HepG2 (cell line): ENCODE measurements at regions not wholly inside any gene's neighbourhood (a gene's known extent, or its start where the extent isn't known, plus 50 kb on each side); places are given as distances from the start of the nearest gene placed in this dataset.

ENCODE experiments used
- ATAC-seq: fragments of 200-7000 bp; cut with Tn5 transposase; 3 replicates; pipeline ENCODE4 v1.9.1; 2020; ENCODE audit warnings: mild to moderate bottlenecking, moderate library complexity
- BruUV-seq: library from RNA; stranded (reverse); fragments of 400-500 nt; replicated peaks from 2 replicates; lab custom pipeline; 2021; lab: Mats Ljungman, UMichigan
- CTCF ChIA-PET: fragments of 300-600 bp; formaldehyde crosslinking; extraction: SDS; loops from one replicate; lab custom pipeline; 2021; ENCODE audit warnings: low total read pairs, inconsistent platforms, low intra/inter-chr PET ratio; lab: Yijun Ruan, JAX
- POLR2A ChIA-PET: fragments of 350-600 bp; sonication (Branson Sonifier 250); formaldehyde crosslinking; loops from one replicate; lab custom pipeline; 2020; ENCODE audit warnings: antibody characterized with exemption, inconsistent platforms; lab: Yijun Ruan, JAX
- DNase-seq: peaks from one replicate; pipeline ENCODE4 v3.0.0-alpha.2; 2015; ENCODE audit warnings: low spot score
- FAIRE-seq: peaks from 3 replicates; lab custom pipeline; 2011; peaks lifted over from hg19 to GRCh38; lab: Jason Lieb, UNC
- H2AFZ ChIP-seq: one replicate; pipeline ENCODE4 v1.6.1; 2011; ENCODE audit warnings: low read length, inconsistent platforms
- H3K27ac ChIP-seq: fragments of 300-600 bp; 3 replicates; pipeline ENCODE4 v1.8.0; 2011; ENCODE audit warnings: mixed run types, mild to moderate bottlenecking, mixed read lengths, low read length, inconsistent platforms; ENCODE audit not compliant: insufficient read depth; ENCODE audit errors: extremely low read length
- H3K27me3 ChIP-seq, 2 experiments: fragments of 200-600 bp in 1 of 2; 2 replicates in 1 of 2; 3 replicates in 1 of 2; pipeline versions ENCODE4 v1.6.0 to v1.8.0; 2011; ENCODE audit warnings: low read length in 2 of 2, mild to moderate bottlenecking in 2 of 2, moderate library complexity in 2 of 2, inconsistent platforms in 1 of 2; ENCODE audit not compliant: insufficient read depth in 2 of 2, control insufficient read depth in 1 of 2
- H3K36me3 ChIP-seq, 2 experiments: fragments of 200-600 bp in 1 of 2; replicated peaks in 1 of 2; 2 replicates in 1 of 2; 3 replicates in 1 of 2; pipeline versions ENCODE4 v1.5.1 to v1.8.0; 2011; ENCODE audit warnings: low read length in 2 of 2, inconsistent platforms in 1 of 2; ENCODE audit not compliant: insufficient read depth in 2 of 2, control insufficient read depth in 1 of 2
- H3K4me1 ChIP-seq: 2 replicates; pipeline ENCODE4 v1.5.1; 2012; ENCODE audit warnings: low read length, inconsistent platforms; ENCODE audit not compliant: insufficient read depth
- H3K4me2 ChIP-seq: 2 replicates; pipeline ENCODE4 v1.6.0; 2011; ENCODE audit warnings: low read depth, low read length, inconsistent platforms
- H3K4me3 ChIP-seq, 3 experiments: fragments of 200-600 bp in 1 of 3; sonication (generic), shearing (Covaris generic) in 1 of 3; replicated peaks in 1 of 3; 2 replicates each; pipeline ENCODE4 v1.5.1; 2011 to 2016; ENCODE audit warnings: low read length in 3 of 3, inconsistent platforms in 2 of 3, low read depth in 2 of 3, mild to moderate bottlenecking in 2 of 3, control low read depth in 1 of 3, mixed read lengths in 1 of 3; ENCODE audit not compliant: insufficient read depth in 1 of 3
- H3K79me2 ChIP-seq: one replicate; pipeline ENCODE4 v1.6.1; 2011; ENCODE audit warnings: low read length, inconsistent platforms; ENCODE audit not compliant: insufficient read depth
- H3K9ac ChIP-seq: 2 replicates; pipeline ENCODE4 v1.6.0; 2011; ENCODE audit warnings: mild to moderate bottlenecking, low read depth, low read length, inconsistent platforms; ENCODE audit not compliant: insufficient read depth
- H3K9me3 ChIP-seq: 2 replicates; pipeline ENCODE4 v1.5.1; 2012; ENCODE audit warnings: mild to moderate bottlenecking, low read length
- H4K20me1 ChIP-seq: 2 replicates; pipeline ENCODE4 v1.6.0; 2011; ENCODE audit warnings: inconsistent platforms, mild to moderate bottlenecking, low read length, moderate library complexity; ENCODE audit not compliant: insufficient read depth
- ARHGAP35 ChIP-seq: sonication (generic); formaldehyde crosslinking; IDR thresholded peaks from 2 replicates; pipeline ENCODE4 v1.9.0; 2022; ENCODE audit warnings: mild to moderate bottlenecking, inconsistent platforms, moderate library complexity, missing genetic modification reagents, borderline replicate concordance
- CREB1 ChIP-seq, 2 experiments: fragments of 450-650 bp in 1 of 2; IDR thresholded peaks; 2 replicates each; pipeline ENCODE4 v1.6.1; 2016 to 2017; ENCODE audit warnings: control low read depth in 1 of 2, mild to moderate bottlenecking in 1 of 2, missing compliant biosample characterization in 1 of 2, missing genetic modification characterization in 1 of 2
- DNMT1 ChIP-seq: sonication (generic); formaldehyde crosslinking; IDR thresholded peaks from 2 replicates; pipeline ENCODE4 v1.5.1; 2020; ENCODE audit warnings: mild to moderate bottlenecking, missing genetic modification reagents
- EZH2 ChIP-seq: conservative IDR thresholded peaks from 2 replicates; pipeline ENCODE4 v1.6.1; 2012; ENCODE audit warnings: mild to moderate bottlenecking, low read depth, low read length, moderate library complexity
- HNRNPH1 ChIP-seq: fragments of 200-400 bp; formaldehyde crosslinking; optimal IDR thresholded peaks from 2 replicates; pipeline ENCODE3; 2017; ENCODE audit warnings: mild to moderate bottlenecking, low read depth, low read length
- JUNB ChIP-seq: sonication (generic); formaldehyde crosslinking; IDR thresholded peaks from 2 replicates; pipeline ENCODE4 v1.8.0; 2022; ENCODE audit warnings: missing genetic modification reagents, mild to moderate bottlenecking, borderline replicate concordance
- NCOA1 ChIP-seq: sonication (generic); formaldehyde crosslinking; IDR thresholded peaks from 2 replicates; pipeline ENCODE4 v1.9.0; 2021; ENCODE audit warnings: missing genetic modification reagents
- SRY ChIP-seq: sonication (generic); formaldehyde crosslinking; IDR thresholded peaks from 2 replicates; pipeline ENCODE4 v1.8.0; 2022; ENCODE audit warnings: mild to moderate bottlenecking, missing genetic modification reagents
- ZNF143 ChIP-seq: sonication (generic); formaldehyde crosslinking; IDR thresholded peaks from 2 replicates; pipeline ENCODE4 v1.4.0; 2020; ENCODE audit warnings: missing genetic modification reagents
- ZNF232 ChIP-seq: sonication (generic); formaldehyde crosslinking; IDR thresholded peaks from 2 replicates; pipeline ENCODE4 v1.4.0; 2020; ENCODE audit warnings: missing genetic modification reagents, borderline replicate concordance
- ZNF331 ChIP-seq: sonication (generic); formaldehyde crosslinking; IDR thresholded peaks from 2 replicates; pipeline ENCODE4 v1.4.0; 2020; ENCODE audit warnings: missing genetic modification reagents
- ZNF768 ChIP-seq: sonication (generic); formaldehyde crosslinking; IDR thresholded peaks from 2 replicates; pipeline ENCODE4 v1.4.0; 2020; ENCODE audit warnings: missing genetic modification reagents
- WGBS: methylation state at CpG from one replicate; pipeline ENCODE4 v1.1.6; 2017; ENCODE audit warnings: low lambda C conversion rate; 5-methylcytosine and 5-hydroxymethylcytosine counted together
- in situ Hi-C: cut with HindIII; loops from 2 replicates; pipeline ENCODE4 v1.10.0; 2017; ENCODE audit warnings: low pct_unique_long_range_greater_than_20kb; ENCODE audit not compliant: extremely low pct_ligation_motif_present
- intact Hi-C: fragments of 100-400 bp; cut with micrococcal nuclease; formaldehyde crosslinking; loops from one replicate; pipeline ENCODE4 v1.10.0; 2022; ENCODE audit not compliant: unreplicated experiment
- TF ChIP-seq, protein P1 (sequence below): sonication (generic); formaldehyde crosslinking; IDR thresholded peaks from 2 replicates; pipeline ENCODE4 v1.8.1; 2022; ENCODE audit warnings: low read depth, mild to moderate bottlenecking, missing genetic modification reagents
- TF ChIP-seq, protein P2 (sequence below): sonication (generic); formaldehyde crosslinking; IDR thresholded peaks from 2 replicates; pipeline ENCODE4 v1.8.0; 2022; ENCODE audit warnings: missing genetic modification reagents, mild to moderate bottlenecking, moderate library complexity, borderline replicate concordance

DNA sequence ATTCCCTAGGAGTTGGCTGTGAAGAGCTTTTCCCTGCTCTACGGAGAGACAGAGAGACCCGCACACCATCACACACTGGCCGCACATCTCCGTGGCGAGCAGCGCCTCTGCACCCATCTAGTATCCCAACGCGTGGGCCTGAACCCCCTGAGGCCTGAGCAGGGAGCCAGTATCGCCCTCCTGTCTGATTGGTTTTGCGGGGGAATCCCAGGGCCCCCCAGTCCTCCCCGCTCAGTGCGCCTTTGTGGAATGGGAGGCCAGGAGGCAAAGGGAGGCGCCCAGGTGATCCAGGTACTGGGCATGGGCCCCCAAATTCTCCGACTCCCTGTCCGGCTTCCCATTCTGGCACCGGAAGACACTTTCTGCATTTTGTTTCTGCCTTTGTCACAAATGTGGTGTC, 344.3 kb downstream of the GLRX3 start:
- peaks cover 1 to 18% of the 10 kb centered on the region in 2 experiments; a peak in 3 of 5 replicates for H3K27me3 ChIP-seq
- CTCF ChIA-PET: no interaction called here
- no peaks in the 10 kb centered on the region for H3K79me2 ChIP-seq
- H3K4me2 ChIP-seq: no peak overlapping the region
- intact Hi-C loops: no loop called here
- H2AFZ ChIP-seq: no peak overlapping the region
- DNase-seq (no peak), FAIRE-seq (no peak), ATAC-seq (no peak)
- POLR2A ChIA-PET: no interaction called here
- in situ Hi-C loops: no loop called here
- 42% methylated on average over 15 of the region's 16 CpGs for WGBS
- H3K9me3 ChIP-seq: no peaks in the 10 kb centered on the region
- no peak overlapping the region for H3K27ac ChIP-seq
- TF ChIP-seq ZNF143 (CRISPR knock-in tag) (no peak), ZNF232 (no peak), DNMT1 (CRISPR knock-in tag) (no peak), HNRNPH1 (no peak), ZNF331 (CRISPR knock-in tag) (no peak), SRY (CRISPR knock-in tag) (no peak), EZH2 (no peak), CREB1 (IDR thresholded peaks at IDR 0.05) (no peak), CREB1 (CRISPR knock-in tag; IDR thresholded peaks at IDR 0.05) (no peak), NCOA1 (CRISPR knock-in tag) (no peak), ZNF768 (no peak), JUNB (CRISPR knock-in tag) (no peak), ARHGAP35 (CRISPR knock-in tag) (no peak)
- TF ChIP-seq, protein P1, sequence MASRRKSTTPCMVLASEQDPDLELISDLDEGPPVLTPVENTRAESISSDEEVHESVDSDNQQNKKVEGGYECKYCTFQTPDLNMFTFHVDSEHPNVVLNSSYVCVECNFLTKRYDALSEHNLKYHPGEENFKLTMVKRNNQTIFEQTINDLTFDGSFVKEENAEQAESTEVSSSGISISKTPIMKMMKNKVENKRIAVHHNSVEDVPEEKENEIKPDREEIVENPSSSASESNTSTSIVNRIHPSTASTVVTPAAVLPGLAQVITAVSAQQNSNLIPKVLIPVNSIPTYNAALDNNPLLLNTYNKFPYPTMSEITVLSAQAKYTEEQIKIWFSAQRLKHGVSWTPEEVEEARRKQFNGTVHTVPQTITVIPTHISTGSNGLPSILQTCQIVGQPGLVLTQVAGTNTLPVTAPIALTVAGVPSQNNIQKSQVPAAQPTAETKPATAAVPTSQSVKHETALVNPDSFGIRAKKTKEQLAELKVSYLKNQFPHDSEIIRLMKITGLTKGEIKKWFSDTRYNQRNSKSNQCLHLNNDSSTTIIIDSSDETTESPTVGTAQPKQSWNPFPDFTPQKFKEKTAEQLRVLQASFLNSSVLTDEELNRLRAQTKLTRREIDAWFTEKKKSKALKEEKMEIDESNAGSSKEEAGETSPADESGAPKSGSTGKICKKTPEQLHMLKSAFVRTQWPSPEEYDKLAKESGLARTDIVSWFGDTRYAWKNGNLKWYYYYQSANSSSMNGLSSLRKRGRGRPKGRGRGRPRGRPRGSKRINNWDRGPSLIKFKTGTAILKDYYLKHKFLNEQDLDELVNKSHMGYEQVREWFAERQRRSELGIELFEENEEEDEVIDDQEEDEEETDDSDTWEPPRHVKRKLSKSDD (CRISPR knock-in tag): no peak
- TF ChIP-seq, protein P2, sequence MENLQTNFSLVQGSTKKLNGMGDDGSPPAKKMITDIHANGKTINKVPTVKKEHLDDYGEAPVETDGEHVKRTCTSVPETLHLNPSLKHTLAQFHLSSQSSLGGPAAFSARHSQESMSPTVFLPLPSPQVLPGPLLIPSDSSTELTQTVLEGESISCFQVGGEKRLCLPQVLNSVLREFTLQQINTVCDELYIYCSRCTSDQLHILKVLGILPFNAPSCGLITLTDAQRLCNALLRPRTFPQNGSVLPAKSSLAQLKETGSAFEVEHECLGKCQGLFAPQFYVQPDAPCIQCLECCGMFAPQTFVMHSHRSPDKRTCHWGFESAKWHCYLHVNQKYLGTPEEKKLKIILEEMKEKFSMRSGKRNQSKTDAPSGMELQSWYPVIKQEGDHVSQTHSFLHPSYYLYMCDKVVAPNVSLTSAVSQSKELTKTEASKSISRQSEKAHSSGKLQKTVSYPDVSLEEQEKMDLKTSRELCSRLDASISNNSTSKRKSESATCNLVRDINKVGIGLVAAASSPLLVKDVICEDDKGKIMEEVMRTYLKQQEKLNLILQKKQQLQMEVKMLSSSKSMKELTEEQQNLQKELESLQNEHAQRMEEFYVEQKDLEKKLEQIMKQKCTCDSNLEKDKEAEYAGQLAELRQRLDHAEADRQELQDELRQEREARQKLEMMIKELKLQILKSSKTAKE: no peak
- H3K36me3 ChIP-seq: no peaks in the 10 kb centered on the region
- H3K9ac ChIP-seq: no peak overlapping the region
- H4K20me1 ChIP-seq: no peaks in the 10 kb centered on the region; the same call in 1 of the 2 replicates
- H3K4me3 ChIP-seq: no peak overlapping the region
- no peaks in the 10 kb centered on the region for H3K4me1 ChIP-seq
- BruUV-seq: no TSS peak
